NB4 (cell line): ENCODE measurements at regions not wholly inside any gene's neighbourhood (a gene's known extent, or its start where the extent isn't known, plus 50 kb on each side); places are given as distances from the start of the nearest gene placed in this dataset.

Experiments
- DNase-seq: peaks from one replicate; pipeline ENCODE4 v3.0.0; 2010; ENCODE audit warnings: low read depth
- H3K4me3 ChIP-seq: one replicate; pipeline ENCODE4 v1.5.1; 2011; ENCODE audit warnings: mild to moderate bottlenecking, low read depth, low read length, moderate library complexity
- CTCF ChIP-seq: IDR thresholded peaks from one replicate; pipeline ENCODE4 v1.5.1; 2012; ENCODE audit warnings: low read depth, low read length
- MAX ChIP-seq: IDR thresholded peaks from 2 replicates; pipeline ENCODE4 v1.6.1; 2011; ENCODE audit warnings: low read depth, low read length
- MYC ChIP-seq: IDR thresholded peaks from 2 replicates; pipeline ENCODE4 v1.6.1; 2011; ENCODE audit warnings: low read depth, low read length
- POLR2A ChIP-seq: IDR thresholded peaks from 2 replicates; pipeline ENCODE4 v1.6.1; 2011; ENCODE audit warnings: mild to moderate bottlenecking; ENCODE audit not compliant: insufficient read length; ENCODE audit errors: extremely low read depth

- DNase-seq = no peak
- no peak overlapping the region for H3K4me3 ChIP-seq
- TF ChIP-seq MYC (no peak), POLR2A (no peak), MAX (no peak), CTCF (no peak)
Measured at GRCh38 chr1:218027152-218027551, 257.9 kb upstream of the RRP15 start.

- no peak overlapping the region for H3K4me3 ChIP-seq
- DNase-seq = no peak
- TF ChIP-seq MYC = no peak
Measured at GRCh38 chr1:218030846-218031245, 254.2 kb upstream of the RRP15 start.

GRCh38 chr1:218031901-218032300, 253.2 kb upstream of the RRP15 start:
- H3K4me3 ChIP-seq = no peak overlapping the region
- TF ChIP-seq MYC (no peak), POLR2A (no peak), MAX (no peak), CTCF (no peak)
- no peak for DNase-seq

GRCh38 chr1:218034468-218034867, 250.6 kb upstream of the RRP15 start:
- DNase-seq = no peak
- H3K4me3 ChIP-seq = no peak overlapping the region
- TF ChIP-seq MYC = no peak
- TF ChIP-seq MAX = no peak
- no peak for TF ChIP-seq CTCF
- no peak for TF ChIP-seq POLR2A

GRCh38 chr1:218048828-218049420, 236.2 kb upstream of the RRP15 start:
- TF ChIP-seq MYC = no peak
- no peak for TF ChIP-seq POLR2A
- TF ChIP-seq MAX = no peak
- no peak for TF ChIP-seq CTCF
- no peak for DNase-seq
- no peak overlapping the region for H3K4me3 ChIP-seq

- no peak for DNase-seq
- TF ChIP-seq POLR2A (no peak), CTCF (no peak), MYC (no peak), MAX (no peak)
- no peak overlapping the region for H3K4me3 ChIP-seq
Measured at GRCh38 chr1:218049641-218050040, 235.5 kb upstream of the RRP15 start.
